B cell (primary cell): ENCODE measurements at regions not wholly inside any gene's neighbourhood (a gene's known extent, or its start where the extent isn't known, plus 50 kb on each side); places are given as distances from the start of the nearest gene placed in this dataset.

ENCODE experiments used
- CTCF ChIP-seq: fragments of 200-600 bp; IDR thresholded peaks from one replicate; pipeline ENCODE4 v1.8.0; 2022; ENCODE audit warnings: antibody characterized with exemption, mild to moderate bottlenecking
- EZH2 ChIP-seq: IDR thresholded peaks from 2 replicates; pipeline ENCODE4 v1.6.1; 2012; ENCODE audit warnings: borderline replicate concordance, low read depth, mild to moderate bottlenecking, moderate library complexity, low read length; ENCODE audit not compliant: insufficient read depth, poor library complexity, severe bottlenecking

- no peak for TF ChIP-seq CTCF
- TF ChIP-seq EZH2: no peak
These were observed 918.3 kb downstream of the DTWD2 start for GRCh38 chr5:118070041-118070440.
